ENCODE measurements at regions not wholly inside any gene's neighbourhood (a gene's known extent, or its start where the extent isn't known, plus 50 kb on each side); places are given as distances from the start of the nearest gene placed in this dataset.

- DNase-seq = no peak
Observed at GRCh38 chr12:66916189-66916588, 237.3 kb upstream of the GRIP1 start.

- no peak for DNase-seq
Observed at GRCh38 chr12:66919466-66919865, 240.6 kb upstream of the GRIP1 start.

GRCh38 chr12:66920205-66920604, 241.3 kb upstream of the GRIP1 start:
- no peak for DNase-seq

GRCh38 chr12:66921151-66921550, 242.3 kb upstream of the GRIP1 start:
- no peak for DNase-seq

- no peak for DNase-seq
Observed at GRCh38 chr12:66925083-66925482, 246.2 kb upstream of the GRIP1 start.

GRCh38 chr12:66929121-66929520, 250.2 kb upstream of the GRIP1 start:
- no peak for DNase-seq

GRCh38 chr12:66931091-66931490, 252.2 kb upstream of the GRIP1 start:
- no peak for DNase-seq

GRCh38 chr12:66932126-66932525, 253.2 kb upstream of the GRIP1 start:
- no peak for DNase-seq

GRCh38 chr12:66934302-66935062, 255.6 kb upstream of the GRIP1 start:
- DNase-seq = no peak

- no peak for DNase-seq
Observed at GRCh38 chr12:66941150-66941549, 262.3 kb upstream of the GRIP1 start.

- DNase-seq = no peak
Observed at GRCh38 chr12:66942741-66943465, 264.0 kb upstream of the GRIP1 start.

- no peak for DNase-seq
Observed at GRCh38 chr12:66944365-66944764, 265.5 kb upstream of the GRIP1 start.

GRCh38 chr12:66945189-66945817, 266.4 kb upstream of the GRIP1 start:
- DNase-seq = no peak

- no peak for DNase-seq
Observed at GRCh38 chr12:66947119-66947518, 268.2 kb upstream of the GRIP1 start.

- DNase-seq = no peak
Observed at GRCh38 chr12:66952668-66953067, 273.8 kb upstream of the GRIP1 start.

GRCh38 chr12:66956300-66956699, 277.4 kb upstream of the GRIP1 start:
- no peak for DNase-seq

GRCh38 chr12:66959276-66959675, 280.4 kb upstream of the GRIP1 start:
- DNase-seq = no peak

GRCh38 chr12:66960006-66960405, 281.1 kb upstream of the GRIP1 start:
- DNase-seq = no peak

- DNase-seq = no peak
Observed at GRCh38 chr12:66960704-66961690, 282.1 kb upstream of the GRIP1 start.

- no peak for DNase-seq
Observed at GRCh38 chr12:66962290-66962689, 283.4 kb upstream of the GRIP1 start.

- DNase-seq = no peak
Observed at GRCh38 chr12:66963901-66964300, 285.0 kb upstream of the GRIP1 start.

GRCh38 chr12:66964629-66965028, 285.8 kb upstream of the GRIP1 start:
- DNase-seq = no peak

GRCh38 chr12:66965621-66966020, 286.7 kb upstream of the GRIP1 start:
- no peak for DNase-seq

Measured in 8988T (cell line).